ENCODE measurements at regions not wholly inside any gene's neighbourhood (a gene's known extent, or its start where the extent isn't known, plus 50 kb on each side); places are given as distances from the start of the nearest gene placed in this dataset.

DNA sequence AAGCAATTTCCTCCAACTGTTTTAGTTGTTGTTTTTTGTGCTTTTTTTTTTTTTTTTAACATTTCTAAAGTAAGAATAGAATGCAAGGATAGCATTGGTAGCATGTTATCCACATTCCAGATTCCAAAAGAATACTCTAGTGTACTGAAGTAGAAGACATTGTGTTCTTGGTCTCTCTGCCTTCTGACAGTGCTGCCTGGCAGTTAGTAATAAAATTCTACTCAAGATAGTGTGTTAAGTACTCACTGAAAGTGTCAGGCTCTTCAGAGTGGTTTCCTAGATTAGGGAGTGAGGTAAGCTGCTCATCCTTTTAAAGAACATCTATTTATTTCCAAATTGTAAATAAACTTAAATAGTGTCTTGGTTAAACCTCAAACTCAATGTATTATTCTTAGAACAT, 253.7 kb downstream of the HNMT start:
- Histone ChIP-seq H3K27ac (ENCODE audit: insufficient read depth, low read depth, low read length) (no peak overlapping the region), H3K9me3 (replicated peaks; ENCODE audit: control insufficient read depth, insufficient read depth, low read length) (no peaks in the 10 kb centered on the region), H3K4me3 (replicated peaks in 1 of 3; ENCODE audit: insufficient read depth in 1 of 3, low read depth in 1 of 3, low read length in 3 of 3) (no peak overlapping the region), H3K36me3 (ENCODE audit: control insufficient read depth in 2 of 2, extremely low read depth in 1 of 2, insufficient read depth in 2 of 2, low read length in 2 of 2) (no peaks in the 10 kb centered on the region), H2AFZ (ENCODE audit: low read depth, low read length) (no peak overlapping the region), H3K9me1 (replicated peaks; ENCODE audit: control insufficient read depth, extremely low read depth, insufficient read depth, low read length) (no peaks in the 10 kb centered on the region), H3K4me2 (ENCODE audit: insufficient read depth, low read length) (no peak overlapping the region), H4K20me1 (replicated peaks; ENCODE audit: control insufficient read depth, extremely low read depth, insufficient read depth, low read length) (no peaks in the 10 kb centered on the region), H3K9ac (replicated peaks; ENCODE audit: extremely low read depth, insufficient read depth, low read length) (no peak overlapping the region), H3K79me2 (ENCODE audit: control insufficient read depth, insufficient read depth, low read length) (no peaks in the 10 kb centered on the region), H3K4me1 (ENCODE audit: control insufficient read depth, extremely low read depth, insufficient read depth, low read length) (no peaks in the 10 kb centered on the region), H3K27me3 (ENCODE audit: control insufficient read depth in 2 of 2, insufficient read depth in 2 of 2, low read length in 2 of 2) (no peaks in the 10 kb centered on the region)
- no TSS peak for BruUV-seq (replicated peaks)
- FAIRE-seq = no peak
- intact Hi-C loops (cut with micrococcal nuclease) (no loop called here), dilution Hi-C loops (cut with MboI; ENCODE audit: extremely low pct_ligation_motif_present, low sequenced_read_pairs) (no loop called here)
- POLR2A ChIA-PET = no interaction called here
- no peak for DNase-seq (ENCODE audit: low read depth, low spot score)
- CTCF ChIA-PET = interaction anchor here (1.1 kb wide), 1 partner anchor 8 kb away, joined by 4 read pairs; no protein-coding TSS in a partner anchor
- TF ChIP-seq EZH2 (IDR thresholded peaks at IDR 0.05; ENCODE audit: borderline replicate concordance, low read depth, low read length, severe bottlenecking) (no peak), MYC (IDR thresholded peaks at IDR 0.05; ENCODE audit: low read depth, low read length) (no peak), POLR2A (IDR thresholded peaks at IDR 0.05; ENCODE audit: low read depth, low read length) (no peak), FOS (IDR thresholded peaks at IDR 0.05; ENCODE audit: borderline replicate concordance, insufficient read depth, low read length) (no peak), GATA2 (IDR thresholded peaks at IDR 0.05; ENCODE audit: insufficient read depth, insufficient read length, low read depth, low read length) (no peak), JUN (IDR thresholded peaks at IDR 0.05; ENCODE audit: borderline replicate concordance, insufficient read depth, insufficient read length, low read depth) (no peak), POLR2AphosphoS5 (IDR thresholded peaks at IDR 0.05; ENCODE audit: insufficient read depth, low read depth, low read length) (no peak)
- TF ChIP-seq, protein P1, sequence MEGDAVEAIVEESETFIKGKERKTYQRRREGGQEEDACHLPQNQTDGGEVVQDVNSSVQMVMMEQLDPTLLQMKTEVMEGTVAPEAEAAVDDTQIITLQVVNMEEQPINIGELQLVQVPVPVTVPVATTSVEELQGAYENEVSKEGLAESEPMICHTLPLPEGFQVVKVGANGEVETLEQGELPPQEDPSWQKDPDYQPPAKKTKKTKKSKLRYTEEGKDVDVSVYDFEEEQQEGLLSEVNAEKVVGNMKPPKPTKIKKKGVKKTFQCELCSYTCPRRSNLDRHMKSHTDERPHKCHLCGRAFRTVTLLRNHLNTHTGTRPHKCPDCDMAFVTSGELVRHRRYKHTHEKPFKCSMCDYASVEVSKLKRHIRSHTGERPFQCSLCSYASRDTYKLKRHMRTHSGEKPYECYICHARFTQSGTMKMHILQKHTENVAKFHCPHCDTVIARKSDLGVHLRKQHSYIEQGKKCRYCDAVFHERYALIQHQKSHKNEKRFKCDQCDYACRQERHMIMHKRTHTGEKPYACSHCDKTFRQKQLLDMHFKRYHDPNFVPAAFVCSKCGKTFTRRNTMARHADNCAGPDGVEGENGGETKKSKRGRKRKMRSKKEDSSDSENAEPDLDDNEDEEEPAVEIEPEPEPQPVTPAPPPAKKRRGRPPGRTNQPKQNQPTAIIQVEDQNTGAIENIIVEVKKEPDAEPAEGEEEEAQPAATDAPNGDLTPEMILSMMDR (IDR thresholded peaks at IDR 0.05; ENCODE audit: extremely low read depth in 1 of 2, insufficient read depth in 1 of 2, low read depth in 1 of 2, low read length in 2 of 2) = no peak
- TF ChIP-seq, protein P2, sequence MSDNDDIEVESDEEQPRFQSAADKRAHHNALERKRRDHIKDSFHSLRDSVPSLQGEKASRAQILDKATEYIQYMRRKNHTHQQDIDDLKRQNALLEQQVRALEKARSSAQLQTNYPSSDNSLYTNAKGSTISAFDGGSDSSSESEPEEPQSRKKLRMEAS (IDR thresholded peaks at IDR 0.05; ENCODE audit: insufficient read depth, insufficient read length) = no peak

Measured in endothelial cell of umbilical vein (primary cell).